ENCODE measurements at regions not wholly inside any gene's neighbourhood (a gene's known extent, or its start where the extent isn't known, plus 50 kb on each side); places are given as distances from the start of the nearest gene placed in this dataset.
"Not testable (repeated sequence)": the region's sequence is repeated elsewhere in the genome, so short reads cannot be mapped to it uniquely, and the experiment has no call there.

- no peak for DNase-seq
Measured at GRCh38 chr11:24233041-24233440, 263.8 kb upstream of the LUZP2 start.

GRCh38 chr11:24234822-24235508 is 261.9 kb upstream of the LUZP2 start:
- DNase-seq: no peak

GRCh38 chr11:24238771-24239645 is 257.8 kb upstream of the LUZP2 start:
- DNase-seq: no peak

- no peak for DNase-seq
Measured at GRCh38 chr11:24239930-24240329, 256.9 kb upstream of the LUZP2 start.

DNA sequence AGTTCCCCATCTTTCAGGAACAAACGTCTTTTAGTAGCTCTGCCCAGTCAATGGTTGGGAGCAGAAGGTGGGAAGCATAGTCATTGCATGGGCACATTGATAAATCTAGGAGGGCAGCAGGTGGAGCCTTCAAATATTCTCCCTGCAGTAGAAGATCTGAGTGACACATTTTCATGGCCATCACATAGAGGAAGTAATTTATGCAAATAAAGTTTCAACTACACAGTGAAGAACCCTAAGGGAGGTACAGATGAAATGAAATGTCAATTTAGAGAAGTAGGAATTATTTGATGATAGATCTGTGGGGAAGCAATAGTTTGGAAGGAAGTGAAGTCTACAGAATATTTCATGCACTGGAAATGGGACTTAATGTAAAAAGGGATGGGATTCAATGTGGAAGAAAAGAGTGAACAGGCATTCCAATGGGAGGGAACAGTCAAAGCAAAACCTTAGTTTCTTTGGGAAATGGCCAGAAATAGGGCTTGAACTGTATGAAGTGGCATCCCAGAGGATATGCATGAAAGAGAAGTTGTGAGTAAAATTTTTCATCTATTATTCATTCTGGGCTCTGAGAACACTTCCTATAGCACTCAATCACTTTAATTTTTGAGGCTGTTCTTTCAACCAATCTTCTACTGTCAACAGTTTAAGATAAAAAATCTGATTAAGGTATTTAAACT is 256.2 kb upstream of the LUZP2 start:
- no peak for DNase-seq

DNA sequence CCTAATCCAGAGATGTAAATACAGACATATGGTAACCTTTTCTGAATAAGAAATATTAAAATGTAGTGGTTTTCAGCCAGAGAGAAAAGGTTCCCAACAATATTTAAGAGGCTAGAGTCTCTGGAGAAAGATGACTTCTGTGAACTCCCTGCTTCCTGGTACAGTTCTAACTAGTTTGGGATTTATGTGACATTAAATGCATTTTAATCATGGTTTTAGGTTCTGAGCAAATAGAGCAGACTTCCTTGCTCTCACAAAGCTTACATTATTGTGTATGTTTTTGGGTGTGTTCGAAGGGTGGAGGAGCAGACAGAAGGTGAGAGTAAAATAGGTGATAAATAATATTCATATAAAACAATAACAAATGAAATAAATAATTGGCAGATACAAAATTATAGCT is 250.1 kb upstream of the LUZP2 start:
- no peak for DNase-seq

DNA sequence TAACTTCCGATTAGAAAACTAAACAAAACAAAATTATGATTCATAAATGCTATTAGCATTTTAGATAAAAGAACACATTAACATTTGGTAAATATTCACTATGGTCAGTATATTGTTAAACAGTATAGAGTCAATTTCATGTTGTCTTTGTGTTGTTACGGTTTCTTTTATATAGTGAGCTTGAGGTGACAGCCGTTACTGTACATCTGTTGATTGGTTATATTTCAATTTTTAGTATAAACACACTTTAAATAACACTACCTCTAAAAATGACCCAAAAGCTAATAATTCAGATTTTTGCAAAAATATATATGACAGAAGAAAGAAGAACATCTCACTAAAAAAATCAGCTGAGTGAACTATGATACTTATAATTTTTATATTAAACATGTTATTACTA is 249.0 kb upstream of the LUZP2 start:
- no peak for DNase-seq

DNA sequence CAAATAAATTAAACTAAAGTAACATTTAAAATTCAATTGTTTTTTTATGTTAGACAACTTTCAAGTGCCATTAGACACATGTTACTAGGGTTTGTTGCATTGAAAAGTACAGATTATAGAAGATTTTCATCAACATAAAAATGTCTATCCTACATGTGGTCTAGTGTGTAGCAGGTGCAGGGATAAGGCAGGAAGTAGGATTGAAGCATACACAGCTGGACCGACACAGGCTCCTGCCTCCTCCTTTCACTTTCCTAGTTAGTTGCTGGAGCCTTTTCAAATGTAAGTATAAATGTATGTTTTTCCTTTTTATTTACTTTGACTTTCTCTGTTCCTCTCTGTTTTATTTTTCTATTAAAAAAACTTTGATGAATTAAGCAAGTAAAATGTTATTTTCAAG is 246.9 kb upstream of the LUZP2 start:
- no peak for DNase-seq

DNA sequence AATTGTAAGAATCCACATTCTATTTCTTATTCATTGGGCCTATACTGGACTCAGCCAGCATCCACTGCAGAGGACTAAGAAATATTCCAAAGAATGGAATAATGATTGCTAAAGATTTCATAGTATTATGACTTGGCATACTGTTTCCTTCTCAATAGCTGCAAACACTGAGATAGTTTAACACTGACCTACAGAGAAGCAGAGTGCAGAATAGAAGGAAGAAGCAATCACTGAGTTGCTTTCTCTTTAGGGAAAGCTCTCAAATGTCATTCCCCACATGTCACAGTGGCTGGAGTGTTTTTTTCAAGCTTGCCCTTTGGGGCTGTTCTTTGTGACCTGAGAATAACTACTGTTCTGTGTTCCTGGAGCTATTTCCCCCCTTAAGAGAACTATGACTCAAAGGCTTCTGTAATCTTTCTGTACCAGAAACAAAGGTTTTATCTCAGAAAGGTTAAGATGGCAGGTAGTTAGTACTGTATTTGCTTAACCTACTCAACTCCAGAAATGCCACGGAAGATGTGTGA is 243.6 kb upstream of the LUZP2 start:
- no peak for DNase-seq

DNA sequence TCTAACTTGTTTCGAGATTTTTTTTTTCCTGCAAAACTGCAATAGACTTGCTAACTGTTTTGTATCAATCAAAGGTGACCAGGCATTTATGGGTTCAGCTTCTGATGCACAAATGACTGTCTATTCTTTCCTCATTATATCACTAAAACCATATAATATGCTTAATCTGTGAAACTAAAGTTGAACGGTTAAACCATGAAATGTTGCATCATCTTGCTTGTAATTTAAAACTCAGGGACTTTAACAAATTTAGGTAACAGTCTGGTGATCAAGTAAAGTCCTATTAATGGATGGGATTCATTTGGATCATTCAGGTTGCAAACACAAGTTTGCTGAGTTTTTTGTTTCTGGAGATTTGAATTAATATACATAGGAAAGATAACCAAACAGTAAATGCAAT is 232.0 kb upstream of the LUZP2 start:
- DNase-seq: no peak

DNA sequence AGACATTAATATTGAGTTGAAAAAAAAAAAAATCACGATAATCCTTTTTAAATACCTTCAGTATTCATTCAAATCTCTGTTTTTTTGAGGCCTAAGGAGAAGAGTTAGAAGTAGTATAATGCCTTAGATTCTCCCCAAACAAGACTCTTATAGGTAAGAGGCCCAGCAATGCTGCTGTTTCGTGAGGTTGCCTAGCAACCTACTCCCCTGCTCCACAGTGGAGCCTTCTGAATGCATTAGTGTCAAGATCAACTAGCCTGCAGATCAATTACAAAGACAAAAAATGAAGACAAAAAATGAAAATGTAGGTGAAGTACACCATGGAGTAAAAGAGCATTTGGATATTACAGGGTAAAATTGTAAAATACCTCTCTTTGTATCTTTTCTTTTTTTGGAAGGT is 229.8 kb upstream of the LUZP2 start:
- DNase-seq: no peak

DNA sequence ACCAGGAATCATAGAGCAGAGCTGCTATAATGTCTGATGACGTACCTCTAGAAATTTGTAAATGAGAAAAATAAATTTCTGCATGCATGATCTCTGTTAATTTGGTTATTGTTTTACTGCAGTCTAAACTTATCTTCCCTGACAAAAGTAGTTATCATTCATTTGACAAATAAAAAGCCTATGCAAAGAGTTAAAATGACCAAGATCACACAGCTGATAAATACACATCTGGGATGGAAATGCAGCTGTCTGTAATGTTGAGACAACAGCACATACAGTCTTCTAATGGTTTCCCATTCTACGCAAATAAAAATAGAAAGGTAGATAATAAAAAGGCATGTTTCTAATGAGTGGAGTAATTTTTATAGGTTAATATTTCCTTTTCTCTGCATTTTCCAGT is 225.1 kb upstream of the LUZP2 start:
- DNase-seq: no peak

- not testable (repeated sequence) for DNase-seq
Measured at GRCh38 chr11:24274214-24274781, 222.6 kb upstream of the LUZP2 start.

DNA sequence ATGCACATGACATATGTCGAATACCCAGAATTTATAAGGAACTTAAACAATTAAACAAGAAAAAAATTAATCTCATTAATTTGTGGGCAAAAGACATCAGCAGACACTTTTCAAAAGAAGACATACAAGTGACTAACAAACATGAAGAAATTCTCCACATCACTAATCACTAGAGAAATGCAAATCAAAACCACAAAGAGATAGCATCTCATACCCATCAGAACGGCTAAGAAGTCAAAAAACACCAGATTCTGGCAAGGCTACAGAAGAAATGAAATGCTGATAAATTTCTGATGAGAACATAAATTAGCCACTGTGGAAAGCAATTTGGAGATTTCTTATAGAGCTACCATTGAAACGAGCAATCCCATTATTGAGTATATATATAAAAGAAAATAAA is 210.6 kb upstream of the LUZP2 start:
- no peak for DNase-seq

GRCh38 chr11:24289301-24289700 is 207.6 kb upstream of the LUZP2 start:
- DNase-seq: no peak

DNA sequence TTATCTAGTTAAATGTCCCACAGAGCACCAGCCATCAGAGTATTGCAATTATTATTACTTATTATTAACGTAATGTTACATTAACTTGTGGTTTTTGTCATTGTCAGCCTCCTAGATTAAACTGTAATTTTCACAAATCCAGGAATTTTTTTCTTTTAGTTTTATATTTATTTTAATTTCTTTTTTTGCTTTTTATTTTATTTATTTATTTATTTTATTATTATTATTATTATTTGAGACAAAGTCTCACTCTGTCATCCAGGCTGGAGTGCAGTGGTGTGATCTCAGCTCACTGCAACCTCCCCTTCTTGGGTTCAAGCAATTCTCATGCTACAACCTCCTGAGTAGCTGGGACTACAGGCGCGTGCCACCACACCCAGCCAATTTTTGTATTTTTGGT is 202.9 kb upstream of the LUZP2 start:
- DNase-seq: no peak

GRCh38 chr11:24295360-24295759 is 201.5 kb upstream of the LUZP2 start:
- DNase-seq: no peak

GRCh38 chr11:24297461-24297860 is 199.4 kb upstream of the LUZP2 start:
- DNase-seq: no peak

DNA sequence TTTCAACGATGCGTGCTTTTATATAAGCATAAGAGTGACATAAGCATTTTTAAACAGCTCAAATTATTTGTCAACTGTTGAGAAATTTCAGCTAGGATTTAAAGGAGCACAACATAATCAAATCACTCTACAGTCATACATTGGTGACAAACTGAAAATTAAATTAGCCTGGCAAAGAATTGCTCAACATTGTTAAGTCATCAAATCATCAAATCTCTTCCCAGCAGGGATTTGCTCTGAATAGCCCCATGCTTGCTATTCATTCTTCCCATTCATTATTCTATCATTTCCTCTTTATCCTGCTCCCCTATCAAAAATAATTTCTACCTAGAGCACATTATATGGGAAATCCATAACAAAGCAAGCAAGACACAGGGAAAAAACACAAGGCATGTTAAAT is 198.7 kb upstream of the LUZP2 start:
- DNase-seq: no peak

GRCh38 chr11:24311974-24312373 is 184.9 kb upstream of the LUZP2 start:
- no peak for DNase-seq

GRCh38 chr11:24312464-24313238 is 184.2 kb upstream of the LUZP2 start:
- no peak for DNase-seq

- DNase-seq: no peak
Measured at GRCh38 chr11:24321229-24321628, 175.6 kb upstream of the LUZP2 start.
